ENCODE measurements at regions not wholly inside any gene's neighbourhood (a gene's known extent, or its start where the extent isn't known, plus 50 kb on each side); places are given as distances from the start of the nearest gene placed in this dataset.

DNA sequence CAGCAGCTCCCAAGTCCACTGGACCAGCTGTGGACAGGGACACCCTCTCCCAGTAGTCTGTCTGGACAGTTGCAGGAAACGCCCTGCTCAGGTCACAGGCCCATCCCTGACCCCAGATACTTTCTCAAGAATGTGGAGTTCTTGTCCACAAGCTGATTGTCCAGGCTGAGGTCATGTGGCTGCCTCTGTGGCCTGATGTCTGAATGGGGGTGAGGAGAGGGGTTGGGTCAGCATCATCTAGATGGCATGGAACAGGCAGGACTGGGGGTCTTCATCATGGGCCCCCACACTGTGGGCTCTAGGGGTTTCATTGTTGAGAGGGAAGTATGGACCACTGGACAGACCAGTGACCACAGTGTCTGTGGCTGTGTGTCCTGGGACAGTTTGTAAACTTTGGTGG is 1015.0 kb downstream of the TBC1D22A start:
- Histone ChIP-seq H3K27me3 (no peaks in the 10 kb centered on the region), H3K27ac (no peak overlapping the region), H3K4me3 (no peak overlapping the region), H3K4me1 (no peaks in the 10 kb centered on the region), H3K9me3 (no peaks in the 10 kb centered on the region), H3K36me3 (no peaks in the 10 kb centered on the region)
- no peak for DNase-seq (ENCODE audit: low spot score)
- TF ChIP-seq, protein P1, sequence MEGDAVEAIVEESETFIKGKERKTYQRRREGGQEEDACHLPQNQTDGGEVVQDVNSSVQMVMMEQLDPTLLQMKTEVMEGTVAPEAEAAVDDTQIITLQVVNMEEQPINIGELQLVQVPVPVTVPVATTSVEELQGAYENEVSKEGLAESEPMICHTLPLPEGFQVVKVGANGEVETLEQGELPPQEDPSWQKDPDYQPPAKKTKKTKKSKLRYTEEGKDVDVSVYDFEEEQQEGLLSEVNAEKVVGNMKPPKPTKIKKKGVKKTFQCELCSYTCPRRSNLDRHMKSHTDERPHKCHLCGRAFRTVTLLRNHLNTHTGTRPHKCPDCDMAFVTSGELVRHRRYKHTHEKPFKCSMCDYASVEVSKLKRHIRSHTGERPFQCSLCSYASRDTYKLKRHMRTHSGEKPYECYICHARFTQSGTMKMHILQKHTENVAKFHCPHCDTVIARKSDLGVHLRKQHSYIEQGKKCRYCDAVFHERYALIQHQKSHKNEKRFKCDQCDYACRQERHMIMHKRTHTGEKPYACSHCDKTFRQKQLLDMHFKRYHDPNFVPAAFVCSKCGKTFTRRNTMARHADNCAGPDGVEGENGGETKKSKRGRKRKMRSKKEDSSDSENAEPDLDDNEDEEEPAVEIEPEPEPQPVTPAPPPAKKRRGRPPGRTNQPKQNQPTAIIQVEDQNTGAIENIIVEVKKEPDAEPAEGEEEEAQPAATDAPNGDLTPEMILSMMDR (IDR thresholded peaks at IDR 0.05): no peak

DNA sequence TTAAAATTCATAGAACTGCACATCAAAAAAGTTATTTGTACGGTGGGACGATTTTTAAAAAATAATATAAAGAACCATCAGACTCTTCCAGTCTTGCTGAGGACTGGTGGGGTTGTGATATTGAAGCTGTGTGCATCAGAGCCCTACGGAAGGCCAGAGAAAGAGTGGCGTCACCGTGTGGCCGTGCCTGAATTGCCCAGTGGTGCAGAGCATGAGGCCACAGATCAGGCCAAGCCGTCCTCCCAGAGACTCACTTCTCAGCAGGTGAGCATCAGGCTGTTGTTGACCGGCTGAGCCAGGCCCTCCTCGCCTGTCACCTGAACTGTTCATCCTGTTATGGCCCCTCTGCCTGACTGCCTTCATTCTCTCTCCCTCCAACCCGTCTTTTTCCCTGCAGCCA is 1013.9 kb downstream of the TBC1D22A start:
- Histone ChIP-seq H3K4me3 (no peak overlapping the region), H3K36me3 (no peaks in the 10 kb centered on the region), H3K27me3 (no peaks in the 10 kb centered on the region), H3K27ac (no peak overlapping the region), H3K9me3 (no peaks in the 10 kb centered on the region), H3K4me1 (no peaks in the 10 kb centered on the region)
- DNase-seq (ENCODE audit: low spot score): no peak
- TF ChIP-seq, protein P1 (IDR thresholded peaks at IDR 0.05): no peak

DNA sequence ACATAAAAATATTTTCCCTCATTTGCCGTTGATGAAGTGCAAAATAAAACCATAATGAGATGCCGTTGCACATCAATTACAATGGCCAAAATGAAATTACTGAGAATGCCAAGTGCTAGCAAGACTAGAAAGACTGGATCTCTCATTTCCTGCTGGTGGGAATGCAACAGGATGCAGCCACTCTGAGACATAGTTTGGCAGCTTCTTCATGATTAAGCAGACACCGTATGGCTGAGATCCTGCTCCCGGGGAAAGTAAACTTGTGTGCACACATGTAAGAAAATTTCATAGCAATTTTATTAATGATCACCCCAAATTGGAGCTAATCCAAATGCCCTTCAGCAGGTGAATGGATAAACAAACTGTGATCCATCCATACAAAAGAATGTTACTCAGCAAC is 1013.2 kb downstream of the TBC1D22A start:
- TF ChIP-seq, protein P1 (IDR thresholded peaks at IDR 0.05): no peak
- H3K27me3 ChIP-seq: no peaks in the 10 kb centered on the region
- no peaks in the 10 kb centered on the region for H3K4me1 ChIP-seq
- H3K9me3 ChIP-seq: no peaks in the 10 kb centered on the region
- no peak for DNase-seq (ENCODE audit: low spot score)
- H3K27ac ChIP-seq: no peak overlapping the region
- no peak overlapping the region for H3K4me3 ChIP-seq
- no peaks in the 10 kb centered on the region for H3K36me3 ChIP-seq

DNA sequence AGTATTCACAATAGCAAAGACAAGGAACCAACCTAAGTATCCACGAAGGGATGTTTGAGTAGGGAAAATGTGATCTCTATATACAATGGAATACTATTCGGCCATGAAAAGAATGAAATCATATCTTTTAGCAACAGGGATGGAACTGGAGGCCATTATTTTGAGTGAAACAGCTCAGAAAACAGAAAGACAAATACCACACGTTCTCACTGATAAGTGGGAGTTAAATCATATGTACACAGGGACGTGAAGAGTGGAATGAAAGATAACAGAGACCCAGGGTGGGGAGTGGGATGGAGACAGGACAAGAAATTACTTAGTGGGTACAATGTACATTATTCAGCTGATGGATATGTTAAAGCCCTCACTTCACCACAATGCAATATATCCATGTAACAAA is 1012.7 kb downstream of the TBC1D22A start:
- H3K4me3 ChIP-seq: no peak overlapping the region
- DNase-seq (ENCODE audit: low spot score): no peak
- TF ChIP-seq, protein P1 (IDR thresholded peaks at IDR 0.05): no peak
- no peak overlapping the region for H3K27ac ChIP-seq
- H3K27me3 ChIP-seq: no peaks in the 10 kb centered on the region
- no peaks in the 10 kb centered on the region for H3K9me3 ChIP-seq
- no peaks in the 10 kb centered on the region for H3K4me1 ChIP-seq
- H3K36me3 ChIP-seq: no peaks in the 10 kb centered on the region

DNA sequence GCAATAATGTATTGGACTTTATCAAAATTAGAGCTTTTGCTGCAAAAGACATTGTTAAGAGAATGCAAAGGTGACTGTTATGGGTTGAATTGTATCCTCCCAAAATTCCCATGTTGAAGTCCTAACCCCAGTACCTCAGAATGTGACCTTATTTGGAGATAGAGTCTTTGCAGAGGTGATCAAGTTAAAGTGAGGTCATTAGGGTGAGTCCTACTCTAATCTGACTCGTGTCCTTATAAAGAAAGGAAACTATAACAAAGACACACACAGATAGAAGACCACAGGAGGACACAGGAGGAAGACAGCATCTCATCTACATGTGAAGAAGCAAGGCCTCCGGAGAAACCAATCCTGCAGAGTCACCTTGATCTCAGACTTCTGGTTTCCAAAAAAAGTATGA is 1011.2 kb downstream of the TBC1D22A start:
- H3K4me1 ChIP-seq: no peaks in the 10 kb centered on the region
- H3K27ac ChIP-seq: no peak overlapping the region
- H3K4me3 ChIP-seq: no peak overlapping the region
- no peaks in the 10 kb centered on the region for H3K36me3 ChIP-seq
- H3K9me3 ChIP-seq: no peaks in the 10 kb centered on the region
- no peaks in the 10 kb centered on the region for H3K27me3 ChIP-seq
- DNase-seq (ENCODE audit: low spot score): no peak
- TF ChIP-seq, protein P1 (IDR thresholded peaks at IDR 0.05): no peak

DNA sequence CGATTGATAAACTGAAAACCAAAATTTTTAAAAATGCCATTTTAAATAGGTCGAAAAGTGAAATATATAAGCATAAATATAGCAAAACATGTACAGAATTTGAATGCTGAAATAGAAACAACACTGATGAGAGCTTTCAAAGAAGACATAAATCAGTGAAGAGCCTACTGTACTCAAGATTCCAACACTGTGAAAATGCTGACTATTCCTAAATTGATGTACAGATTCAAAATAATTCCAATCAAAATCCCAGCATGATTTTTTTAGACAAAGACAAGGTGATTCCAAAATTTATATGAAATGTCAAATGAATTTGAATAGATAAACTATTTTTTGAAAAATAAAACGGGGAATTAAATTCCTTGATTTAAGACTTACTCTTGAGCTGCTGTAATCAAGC is 1010.4 kb downstream of the TBC1D22A start:
- no peaks in the 10 kb centered on the region for H3K4me1 ChIP-seq
- H3K9me3 ChIP-seq: no peaks in the 10 kb centered on the region
- no peaks in the 10 kb centered on the region for H3K36me3 ChIP-seq
- TF ChIP-seq, protein P1 (IDR thresholded peaks at IDR 0.05): no peak
- H3K4me3 ChIP-seq: no peak overlapping the region
- H3K27me3 ChIP-seq: no peaks in the 10 kb centered on the region
- DNase-seq (ENCODE audit: low spot score): no peak
- no peak overlapping the region for H3K27ac ChIP-seq

Measured in right atrium auricular region (tissue), 2 donors.